ENCODE measurements at regions not wholly inside any gene's neighbourhood (a gene's known extent, or its start where the extent isn't known, plus 50 kb on each side); places are given as distances from the start of the nearest gene placed in this dataset.

DNA sequence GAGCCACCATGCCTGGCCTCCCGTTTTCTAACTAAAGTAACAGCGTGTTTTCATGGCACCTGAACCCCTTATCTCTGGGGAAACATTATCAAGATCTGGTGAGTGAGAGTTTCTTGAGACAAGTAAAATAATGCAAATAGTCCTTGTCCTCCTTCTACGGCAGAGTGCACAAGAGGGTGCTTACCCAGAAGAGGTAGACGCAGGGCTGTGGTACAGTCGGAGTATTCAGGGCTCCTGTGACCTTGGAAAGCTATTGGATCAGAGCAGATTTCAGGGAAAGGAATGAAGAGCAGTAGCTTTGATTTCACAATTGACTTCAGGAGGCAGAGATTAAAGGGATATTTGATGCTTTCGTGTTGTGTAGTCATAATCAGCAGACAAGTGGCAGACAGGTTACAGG lies 269.1 kb downstream of the ZNF248 start:
- TF ChIP-seq CTCF (IDR thresholded peaks at IDR 0.05; ENCODE audit: low read depth, low read length) (no peak), EZH2phosphoT487 (IDR thresholded peaks at IDR 0.05; ENCODE audit: low read depth) (no peak)

Data from OCI-LY3 (cell line).